ENCODE measurements at regions not wholly inside any gene's neighbourhood (a gene's known extent, or its start where the extent isn't known, plus 50 kb on each side); places are given as distances from the start of the nearest gene placed in this dataset.
"Not testable (repeated sequence)": the region's sequence is repeated elsewhere in the genome, so short reads cannot be mapped to it uniquely, and the experiment has no call there.

GRCh38 chr9:119877306-119877705 is 508.1 kb upstream of the BRINP1 start:
- intact Hi-C loops (cut with micrococcal nuclease), result no loop called here

GRCh38 chr9:119873877-119874276 is 504.6 kb upstream of the BRINP1 start:
- peaks cover 2% of the 10 kb centered on the region for H3K9me3 Mint-ChIP-seq (ENCODE audit: insufficient read depth)
- no peaks in the 10 kb centered on the region for H3K79me2 ChIP-seq (ENCODE audit: control insufficient read depth, insufficient read depth, low read length)
- no peaks in the 10 kb centered on the region for H3K27me3 Mint-ChIP-seq
- H3K27me3 ChIP-seq (replicated peaks in 1 of 4; ENCODE audit: control extremely low read depth in 1 of 4, control insufficient read depth in 3 of 4, insufficient read depth in 4 of 4, low read length in 3 of 4), result no peaks in the 10 kb centered on the region
- POLR2A ChIA-PET, result no interaction called here
- no peaks in the 10 kb centered on the region for H4K20me1 ChIP-seq (ENCODE audit: control insufficient read depth, insufficient read depth, low read length, poor library complexity, severe bottlenecking)
- ATAC-seq (ENCODE audit: low read depth), result no peak
- no peaks in the 10 kb centered on the region for H3K36me3 ChIP-seq (replicated peaks in 1 of 2; ENCODE audit: control extremely low read depth in 1 of 2, control insufficient read depth in 1 of 2, extremely low read depth in 1 of 2, insufficient read depth in 2 of 2, low read length in 1 of 2)
- H3K4me1 Mint-ChIP-seq, result no peaks in the 10 kb centered on the region
- H2AFZ ChIP-seq (ENCODE audit: insufficient read depth, low read depth, low read length, poor library complexity, severe bottlenecking), result no peak overlapping the region
- no peak overlapping the region for H3K4me2 ChIP-seq (replicated peaks; ENCODE audit: low read depth, low read length, poor library complexity, severe bottlenecking)
- H3K4me1 ChIP-seq (ENCODE audit: control insufficient read depth in 2 of 2, insufficient read depth in 2 of 2, low read length in 2 of 2), result no peaks in the 10 kb centered on the region
- intact Hi-C loops (cut with micrococcal nuclease), result no loop called here
- no peak for DNase-seq
- H3K9ac ChIP-seq (ENCODE audit: low read length), result no peak overlapping the region
- no peak overlapping the region for H3K27ac Mint-ChIP-seq
- no peak overlapping the region for H3K27ac ChIP-seq (ENCODE audit: low read length in 2 of 2)
- H3K4me3 Mint-ChIP-seq, result no peak overlapping the region
- no peak for TF ChIP-seq EZH2 (IDR thresholded peaks at IDR 0.05; ENCODE audit: borderline replicate concordance, insufficient read depth, low read depth, low read length, poor library complexity, severe bottlenecking)
- no peak for TF ChIP-seq CTCF (IDR thresholded peaks at IDR 0.05)
- H3K9me3 ChIP-seq (ENCODE audit: control extremely low read depth in 1 of 3, control insufficient read depth in 2 of 3, insufficient read depth in 1 of 3, low read length in 2 of 3), result no peaks in the 10 kb centered on the region
- 86% methylated on average over 1 of the region's 3 CpGs for WGBS (ENCODE audit: insufficient coverage)
- CTCF ChIA-PET, result no interaction called here
- H3K4me3 ChIP-seq (ENCODE audit: control extremely low read depth in 1 of 5, extremely low read depth in 1 of 5, insufficient read depth in 1 of 5, low read depth in 2 of 5, low read length in 4 of 5), result no peak overlapping the region

More at GRCh38 chr9:119877306-119877705, 508.1 kb upstream of the BRINP1 start:
- DNase-seq, result no peak
- Histone ChIP-seq H3K27me3 (replicated peaks in 1 of 4; ENCODE audit: control extremely low read depth in 1 of 4, control insufficient read depth in 3 of 4, insufficient read depth in 4 of 4, low read length in 3 of 4) (no peaks in the 10 kb centered on the region), H3K4me2 (replicated peaks; ENCODE audit: low read depth, low read length, poor library complexity, severe bottlenecking) (no peak overlapping the region), H3K9ac (ENCODE audit: low read length) (no peak overlapping the region), H3K36me3 (replicated peaks in 1 of 2; ENCODE audit: control extremely low read depth in 1 of 2, control insufficient read depth in 1 of 2, extremely low read depth in 1 of 2, insufficient read depth in 2 of 2, low read length in 1 of 2) (no peaks in the 10 kb centered on the region), H3K4me1 (ENCODE audit: control insufficient read depth in 2 of 2, insufficient read depth in 2 of 2, low read length in 2 of 2) (no peaks in the 10 kb centered on the region), H3K79me2 (ENCODE audit: control insufficient read depth, insufficient read depth, low read length) (no peaks in the 10 kb centered on the region), H3K4me3 (ENCODE audit: control extremely low read depth in 1 of 5, extremely low read depth in 1 of 5, insufficient read depth in 1 of 5, low read depth in 2 of 5, low read length in 4 of 5) (no peak overlapping the region), H3K9me3 (ENCODE audit: control extremely low read depth in 1 of 3, control insufficient read depth in 2 of 3, insufficient read depth in 1 of 3, low read length in 2 of 3) (no peaks in the 10 kb centered on the region), H4K20me1 (ENCODE audit: control insufficient read depth, insufficient read depth, low read length, poor library complexity, severe bottlenecking) (no peaks in the 10 kb centered on the region), H3K27ac (ENCODE audit: low read length in 2 of 2) (no peak overlapping the region), H2AFZ (ENCODE audit: insufficient read depth, low read depth, low read length, poor library complexity, severe bottlenecking) (no peak overlapping the region)
- no peaks in the 10 kb centered on the region for H3K4me1 Mint-ChIP-seq
- WGBS (ENCODE audit: insufficient coverage), result 96% methylated on average over 3 of the region's 6 CpGs
- no peak overlapping the region for H3K27ac Mint-ChIP-seq
- H3K27me3 Mint-ChIP-seq, result no peaks in the 10 kb centered on the region
- H3K4me3 Mint-ChIP-seq, result no peak overlapping the region
- ChIA-PET POLR2A (no interaction called here), CTCF (interaction anchor here (0.6 kb wide), 1 partner anchor 288 kb away, joined by 3 read pairs; no protein-coding TSS in a partner anchor)
- TF ChIP-seq CTCF (IDR thresholded peaks at IDR 0.05), result no peak
- TF ChIP-seq EZH2 (IDR thresholded peaks at IDR 0.05; ENCODE audit: borderline replicate concordance, insufficient read depth, low read depth, low read length, poor library complexity, severe bottlenecking), result no peak
- ATAC-seq (ENCODE audit: low read depth), result no peak
- H3K9me3 Mint-ChIP-seq (ENCODE audit: insufficient read depth), result peaks cover 2% of the 10 kb centered on the region

GRCh38 chr9:119870251-119870650 is 501.0 kb upstream of the BRINP1 start:
- CTCF ChIA-PET, H3K27ac Mint-ChIP-seq: not testable (repeated sequence)

More at GRCh38 chr9:119870251-119870650, 501.0 kb upstream of the BRINP1 start:
- H3K9me3 ChIP-seq (ENCODE audit: control extremely low read depth in 1 of 3, control insufficient read depth in 2 of 3, insufficient read depth in 1 of 3, low read length in 2 of 3); H3K4me1 ChIP-seq (ENCODE audit: control insufficient read depth in 2 of 2, insufficient read depth in 2 of 2, low read length in 2 of 2); intact Hi-C loops (cut with micrococcal nuclease); H3K9ac ChIP-seq (ENCODE audit: low read length); H3K4me3 ChIP-seq (ENCODE audit: control extremely low read depth in 1 of 5, extremely low read depth in 1 of 5, insufficient read depth in 1 of 5, low read depth in 2 of 5, low read length in 4 of 5); POLR2A ChIA-PET; H3K9me3 Mint-ChIP-seq (ENCODE audit: insufficient read depth); H3K27me3 ChIP-seq (replicated peaks in 1 of 4; ENCODE audit: control extremely low read depth in 1 of 4, control insufficient read depth in 3 of 4, insufficient read depth in 4 of 4, low read length in 3 of 4); H3K36me3 ChIP-seq (replicated peaks in 1 of 2; ENCODE audit: control extremely low read depth in 1 of 2, control insufficient read depth in 1 of 2, extremely low read depth in 1 of 2, insufficient read depth in 2 of 2, low read length in 1 of 2); H4K20me1 ChIP-seq (ENCODE audit: control insufficient read depth, insufficient read depth, low read length, poor library complexity, severe bottlenecking); ATAC-seq (ENCODE audit: low read depth); H3K27ac ChIP-seq (ENCODE audit: low read length in 2 of 2); H3K79me2 ChIP-seq (ENCODE audit: control insufficient read depth, insufficient read depth, low read length); DNase-seq; H3K4me3 Mint-ChIP-seq; H3K4me1 Mint-ChIP-seq; H2AFZ ChIP-seq (ENCODE audit: insufficient read depth, low read depth, low read length, poor library complexity, severe bottlenecking); H3K4me2 ChIP-seq (replicated peaks; ENCODE audit: low read depth, low read length, poor library complexity, severe bottlenecking); H3K27me3 Mint-ChIP-seq: not testable (repeated sequence)
- WGBS (ENCODE audit: insufficient coverage), result 90% methylated on average over 11 of the region's 26 CpGs
